ENCODE measurements at regions not wholly inside any gene's neighbourhood (a gene's known extent, or its start where the extent isn't known, plus 50 kb on each side); places are given as distances from the start of the nearest gene placed in this dataset.

GRCh38 chr10:61138708-61139591, 195.0 kb upstream of the RHOBTB1 start:
- Histone ChIP-seq H3K27ac (ENCODE audit: low read depth in 1 of 2, low read length in 2 of 2) (no peak overlapping the region), H3K9ac (ENCODE audit: low read depth in 1 of 2, low read length in 2 of 2) (no peak overlapping the region), H3K27me3 (ENCODE audit: control insufficient read depth in 4 of 4, insufficient read depth in 4 of 4, low read length in 3 of 4) (no peaks in the 10 kb centered on the region), H3K4me3 (ENCODE audit: low read depth in 1 of 3, low read length in 3 of 3) (no peak overlapping the region), H3K4me1 (ENCODE audit: control insufficient read depth in 4 of 4, insufficient read depth in 4 of 4, low read length in 3 of 4) (peaks cover 0 to 2% (median 0%) of the 10 kb centered on the region in 4 donors), H3K36me3 (ENCODE audit: control insufficient read depth in 4 of 4, insufficient read depth in 3 of 4, low read depth in 1 of 4, low read length in 3 of 4) (no peaks in the 10 kb centered on the region), H3K9me3 (ENCODE audit: control insufficient read depth in 4 of 4, low read length in 3 of 4) (no peaks in the 10 kb centered on the region)
- 79% methylated on average over 5 of the region's 5 CpGs for whole genome bisulfite sequencing
- TF ChIP-seq YY1 (IDR thresholded peaks at IDR 0.05), result no peak
- DNase-seq (ENCODE audit: low spot score), result no peak

- 89% methylated on average over 2 of the region's 2 CpGs for WGBS
- DNase-seq (ENCODE audit: low spot score), result no peak
- TF ChIP-seq REST (IDR thresholded peaks at IDR 0.05) (no peak), ATF3 (IDR thresholded peaks at IDR 0.05) (no peak), FOXA1 (IDR thresholded peaks at IDR 0.05) (no peak), RAD21 (IDR thresholded peaks at IDR 0.05) (no peak), YY1 (IDR thresholded peaks at IDR 0.05) (no peak), HNF4A (conservative IDR thresholded peaks at IDR 0.05) (no peak), MAX (IDR thresholded peaks at IDR 0.05) (no peak), TAF1 (conservative IDR thresholded peaks at IDR 0.05) (no peak), CTCF (IDR thresholded peaks at IDR 0.05; ENCODE audit: low read depth, low read length, missing input control) (no peak), ZBTB33 (IDR thresholded peaks at IDR 0.05) (no peak), HNF4G (IDR thresholded peaks at IDR 0.05) (no peak), JUND (IDR thresholded peaks at IDR 0.05) (no peak), GABPA (IDR thresholded peaks at IDR 0.05 in 1 of 2, conservative IDR thresholded peaks at IDR 0.05 in 1 of 2) (no peak), EGR1 (IDR thresholded peaks at IDR 0.05; ENCODE audit: low read depth in 2 of 2) (no peak), SP1 (IDR thresholded peaks at IDR 0.05) (no peak), NR2F2 (IDR thresholded peaks at IDR 0.05) (no peak), RXRA (IDR thresholded peaks at IDR 0.05) (no peak), FOXA2 (IDR thresholded peaks at IDR 0.05) (no peak)
- H3K4me1 ChIP-seq (ENCODE audit: control insufficient read depth in 4 of 4, insufficient read depth in 4 of 4, low read length in 3 of 4), result peaks cover 0 to 2% (median 0%) of the 10 kb centered on the region in 4 donors
- no peaks in the 10 kb centered on the region for H3K36me3 ChIP-seq (ENCODE audit: control insufficient read depth in 4 of 4, insufficient read depth in 3 of 4, low read depth in 1 of 4, low read length in 3 of 4)
- H3K27ac ChIP-seq (ENCODE audit: low read depth in 1 of 2, low read length in 2 of 2), result no peak overlapping the region
- no peaks in the 10 kb centered on the region for H3K27me3 ChIP-seq (ENCODE audit: control insufficient read depth in 4 of 4, insufficient read depth in 4 of 4, low read length in 3 of 4)
- no peak overlapping the region for H3K9ac ChIP-seq (ENCODE audit: low read depth in 1 of 2, low read length in 2 of 2)
- no peaks in the 10 kb centered on the region for H3K9me3 ChIP-seq (ENCODE audit: control insufficient read depth in 4 of 4, low read length in 3 of 4)
- no peak overlapping the region for H3K4me3 ChIP-seq (ENCODE audit: low read depth in 1 of 3, low read length in 3 of 3)
Observed at GRCh38 chr10:61136139-61136538, 192.2 kb upstream of the RHOBTB1 start.

Measured in liver (tissue), 8 donors.